ENCODE measurements at regions not wholly inside any gene's neighbourhood (a gene's known extent, or its start where the extent isn't known, plus 50 kb on each side); places are given as distances from the start of the nearest gene placed in this dataset.
"Not testable (repeated sequence)": the region's sequence is repeated elsewhere in the genome, so short reads cannot be mapped to it uniquely, and the experiment has no call there.

- in situ Hi-C loops (cut with MboI; ENCODE audit: low pct_unique_long_range_greater_than_20kb, low sequenced_read_pairs) = not testable (repeated sequence)
- peak; percentile 83 for DNase-seq
Measured at GRCh38 chr10:46786518-46787320, 124.5 kb upstream of the PTPN20 start.

- in situ Hi-C loops (cut with MboI; ENCODE audit: low pct_unique_long_range_greater_than_20kb, low sequenced_read_pairs) = no loop called here
- DNase-seq = peak; percentile 33
Measured at GRCh38 chr10:46787321-46787615, 124.0 kb upstream of the PTPN20 start.

- in situ Hi-C loops (cut with MboI; ENCODE audit: low pct_unique_long_range_greater_than_20kb, low sequenced_read_pairs); DNase-seq: not testable (repeated sequence)
Measured at GRCh38 chr10:46792657-46793357, 118.4 kb upstream of the PTPN20 start.

- in situ Hi-C loops (cut with MboI; ENCODE audit: low pct_unique_long_range_greater_than_20kb, low sequenced_read_pairs); DNase-seq: not testable (repeated sequence)
Measured at GRCh38 chr10:46796351-46796750, 114.9 kb upstream of the PTPN20 start.

- in situ Hi-C loops (cut with MboI; ENCODE audit: low pct_unique_long_range_greater_than_20kb, low sequenced_read_pairs); DNase-seq: not testable (repeated sequence)
Measured at GRCh38 chr10:46802010-46802409, 109.2 kb upstream of the PTPN20 start.

GRCh38 chr10:46803082-46803481 is 108.1 kb upstream of the PTPN20 start:
- in situ Hi-C loops (cut with MboI; ENCODE audit: low pct_unique_long_range_greater_than_20kb, low sequenced_read_pairs); DNase-seq: not testable (repeated sequence)

- in situ Hi-C loops (cut with MboI; ENCODE audit: low pct_unique_long_range_greater_than_20kb, low sequenced_read_pairs); DNase-seq: not testable (repeated sequence)
Measured at GRCh38 chr10:46810222-46810621, 101.0 kb upstream of the PTPN20 start.

- in situ Hi-C loops (cut with MboI; ENCODE audit: low pct_unique_long_range_greater_than_20kb, low sequenced_read_pairs); DNase-seq: not testable (repeated sequence)
Measured at GRCh38 chr10:46816126-46816525, 95.1 kb upstream of the PTPN20 start.

- DNase-seq; in situ Hi-C loops (cut with MboI; ENCODE audit: low pct_unique_long_range_greater_than_20kb, low sequenced_read_pairs): not testable (repeated sequence)
Measured at GRCh38 chr10:46840393-46841050, 70.7 kb upstream of the PTPN20 start.

- in situ Hi-C loops (cut with MboI; ENCODE audit: low pct_unique_long_range_greater_than_20kb, low sequenced_read_pairs); DNase-seq: not testable (repeated sequence)
Measured at GRCh38 chr10:46841051-46841593, 70.1 kb upstream of the PTPN20 start.

GRCh38 chr10:46845194-46845593 is 66.0 kb upstream of the PTPN20 start:
- DNase-seq; in situ Hi-C loops (cut with MboI; ENCODE audit: low pct_unique_long_range_greater_than_20kb, low sequenced_read_pairs): not testable (repeated sequence)

- DNase-seq; in situ Hi-C loops (cut with MboI; ENCODE audit: low pct_unique_long_range_greater_than_20kb, low sequenced_read_pairs): not testable (repeated sequence)
Measured at GRCh38 chr10:46845640-46846039, 65.6 kb upstream of the PTPN20 start.

GRCh38 chr10:46860753-46861152 is 50.5 kb upstream of the PTPN20 start:
- in situ Hi-C loops (cut with MboI; ENCODE audit: low pct_unique_long_range_greater_than_20kb, low sequenced_read_pairs); DNase-seq: not testable (repeated sequence)

All from KBM-7 (cell line).